B cell (primary cell): ENCODE measurements at regions not wholly inside any gene's neighbourhood (a gene's known extent, or its start where the extent isn't known, plus 50 kb on each side); places are given as distances from the start of the nearest gene placed in this dataset.

Source experiments
- ATAC-seq: fragments of 200-7000 bp; cut with Tn5 transposase; one replicate; pipeline ENCODE4 v1.10.0; 2021; ENCODE audit warnings: low read depth, mild to moderate bottlenecking, moderate number of reproducible peaks, moderate library complexity
- CTCF ChIA-PET: fragments of 350-600 bp; sonication (Branson Sonifier 250); formaldehyde crosslinking; loops from one replicate; lab custom pipeline; 2021; ENCODE audit warnings: antibody characterized with exemption, inconsistent platforms; lab: Charles Lee
- POLR2A ChIA-PET: fragments of 350-600 bp; sonication (Branson Sonifier 250); formaldehyde crosslinking; loops from one replicate; lab custom pipeline; 2021; ENCODE audit warnings: antibody characterized with exemption; lab: Charles Lee
- DNase-seq: peaks from one replicate; pipeline ENCODE4 v3.0.0; 2013
- H2AFZ ChIP-seq: 2 replicates; pipeline ENCODE4 v1.6.1; 2012; ENCODE audit warnings: mild to moderate bottlenecking, low read depth, low read length; ENCODE audit not compliant: insufficient read depth, poor library complexity, severe bottlenecking
- H3K27ac ChIP-seq, 2 donors: 1 replicate in 1 of 2; 2 replicates in 1 of 2; pipeline ENCODE4 v1.5.1; 2012 to 2013; ENCODE audit warnings: low read length in 2 of 2, mild to moderate bottlenecking in 2 of 2, moderate library complexity in 1 of 2
- H3K27me3 ChIP-seq, 4 experiments: fragments of 200-600 bp in 1 of 4; sonication (generic) in 1 of 4; replicated peaks in 1 of 4; 1 replicate in 2 of 4; 2 replicates in 2 of 4; pipeline versions ENCODE4 v1.6.1 to v1.7.0; 2013 to 2016; ENCODE audit warnings: low read length in 3 of 4, mild to moderate bottlenecking in 2 of 4, mixed read lengths in 1 of 4, moderate library complexity in 1 of 4; ENCODE audit not compliant: insufficient read depth in 4 of 4, control insufficient read depth in 3 of 4; ENCODE audit errors: control extremely low read depth in 1 of 4
- H3K36me3 ChIP-seq, 2 experiments: replicated peaks in 1 of 2; 1 replicate in 1 of 2; 2 replicates in 1 of 2; pipeline versions ENCODE4 v1.6.1 to v1.7.1; 2013; ENCODE audit warnings: low read length in 1 of 2; ENCODE audit not compliant: insufficient read depth in 2 of 2, control insufficient read depth in 1 of 2; ENCODE audit errors: control extremely low read depth in 1 of 2, extremely low read depth in 1 of 2
- H3K4me1 ChIP-seq, 2 donors: fragments of 200-600 bp in 1 of 2; sonication (generic) in 1 of 2; 1 replicate in 1 of 2; 2 replicates in 1 of 2; pipeline versions ENCODE4 v1.5.1 to v1.6.1; 2013 to 2017; ENCODE audit warnings: low read length in 2 of 2; ENCODE audit not compliant: control insufficient read depth in 2 of 2, insufficient read depth in 2 of 2
- H3K4me2 ChIP-seq: replicated peaks from 2 replicates; pipeline ENCODE3; 2012; ENCODE audit warnings: mild to moderate bottlenecking, low read depth, low read length; ENCODE audit not compliant: poor library complexity, severe bottlenecking
- H3K4me3 ChIP-seq, 5 experiments: fragments of 200-600 bp in 1 of 5; sonication (generic) in 1 of 5; 1 replicate in 3 of 5; 2 replicates in 2 of 5; pipeline versions ENCODE4 v1.5.1 to v1.7.0; 2011 to 2016; ENCODE audit warnings: low read length in 4 of 5, mild to moderate bottlenecking in 4 of 5, low read depth in 2 of 5, control low read depth in 1 of 5, moderate library complexity in 1 of 5; ENCODE audit not compliant: insufficient read depth in 1 of 5; ENCODE audit errors: control extremely low read depth in 1 of 5, extremely low read depth in 1 of 5
- H3K79me2 ChIP-seq: fragments of 200-600 bp; sonication (generic); one replicate; pipeline ENCODE4 v1.6.0; 2016; ENCODE audit warnings: low read length; ENCODE audit not compliant: control insufficient read depth, insufficient read depth
- H3K9ac ChIP-seq: fragments of 200-600 bp; sonication (generic); 2 replicates; pipeline ENCODE4 v1.6.1; 2017; ENCODE audit warnings: mild to moderate bottlenecking, low read length, moderate library complexity
- H3K9me3 ChIP-seq, 3 donors: one replicate each; pipeline versions ENCODE4 v1.6.1 to v1.7.1; 2013; ENCODE audit warnings: low read length in 2 of 3; ENCODE audit not compliant: control insufficient read depth in 2 of 3, insufficient read depth in 1 of 3; ENCODE audit errors: control extremely low read depth in 1 of 3
- H4K20me1 ChIP-seq: 2 replicates; pipeline ENCODE4 v1.6.0; 2012; ENCODE audit warnings: mild to moderate bottlenecking, low read length; ENCODE audit not compliant: insufficient read depth, control insufficient read depth, poor library complexity, severe bottlenecking
- H3K27ac Mint-ChIP-seq: one replicate; pipeline ENCODE4 v1.8.0; 2021; ENCODE audit warnings: mixed read lengths
- H3K27me3 Mint-ChIP-seq: one replicate; pipeline ENCODE4 v1.8.0; 2021; ENCODE audit warnings: mixed read lengths
- H3K4me1 Mint-ChIP-seq: one replicate; pipeline ENCODE4 v1.8.0; 2021; ENCODE audit warnings: mixed read lengths
- H3K4me3 Mint-ChIP-seq: one replicate; pipeline ENCODE4 v1.8.0; 2021; ENCODE audit warnings: mixed read lengths
- H3K9me3 Mint-ChIP-seq: one replicate; pipeline ENCODE4 v1.8.0; 2022; ENCODE audit warnings: mixed read lengths; ENCODE audit not compliant: insufficient read depth
- EZH2 ChIP-seq: IDR thresholded peaks from 2 replicates; pipeline ENCODE4 v1.6.1; 2012; ENCODE audit warnings: borderline replicate concordance, low read depth, mild to moderate bottlenecking, moderate library complexity, low read length; ENCODE audit not compliant: insufficient read depth, poor library complexity, severe bottlenecking
- WGBS: methylation state at CpG from one replicate; pipeline ENCODE4 v1.1.5; 2013; ENCODE audit warnings: missing lambda C conversion rate; ENCODE audit not compliant: insufficient coverage; 5-methylcytosine and 5-hydroxymethylcytosine counted together
- intact Hi-C: fragments of 100-400 bp; cut with micrococcal nuclease; formaldehyde crosslinking; loops from one replicate; pipeline ENCODE4 v1.10.0; 2022
- TF ChIP-seq, protein P1 (sequence below): fragments of 200-600 bp; IDR thresholded peaks from one replicate; pipeline ENCODE4 v1.8.0; 2022; ENCODE audit warnings: antibody characterized with exemption, mild to moderate bottlenecking

DNA sequence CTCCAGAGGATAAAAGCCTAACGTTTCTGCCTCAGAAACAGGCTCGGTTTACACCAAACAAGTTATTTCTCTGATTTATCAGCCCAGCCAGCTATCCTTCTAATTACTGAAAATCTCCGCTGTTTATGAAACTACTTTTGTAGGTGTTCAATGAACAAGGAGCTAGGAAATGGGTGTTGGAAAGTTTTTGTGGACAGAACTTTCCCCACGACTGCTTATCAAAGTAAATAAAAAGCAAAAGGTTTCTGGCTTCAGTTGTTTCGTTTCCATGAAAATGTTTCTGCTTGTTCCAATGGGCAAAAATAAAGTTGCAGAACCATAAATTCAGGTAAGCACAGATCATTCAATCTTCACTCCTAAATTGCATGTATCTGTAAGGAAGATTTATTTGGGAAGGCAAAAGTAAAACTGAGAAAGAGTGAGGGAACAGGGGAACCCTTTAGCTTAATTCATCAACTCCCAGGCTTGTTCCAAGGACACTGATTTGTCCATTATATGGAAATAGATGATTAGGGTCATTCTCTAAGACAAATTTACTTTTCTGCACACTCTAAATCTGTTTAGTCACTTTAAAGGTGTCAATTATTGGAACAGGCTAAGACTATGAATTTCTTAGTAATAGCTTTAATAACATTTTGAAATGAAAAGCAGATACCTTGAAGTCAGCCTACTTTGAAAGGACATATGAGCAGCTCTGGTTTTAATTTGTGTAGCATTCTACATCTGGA is 175.9 kb upstream of the CDKN3 start:
- no peaks in the 10 kb centered on the region for H3K79me2 ChIP-seq
- no peak for TF ChIP-seq EZH2
- TF ChIP-seq, protein P1, sequence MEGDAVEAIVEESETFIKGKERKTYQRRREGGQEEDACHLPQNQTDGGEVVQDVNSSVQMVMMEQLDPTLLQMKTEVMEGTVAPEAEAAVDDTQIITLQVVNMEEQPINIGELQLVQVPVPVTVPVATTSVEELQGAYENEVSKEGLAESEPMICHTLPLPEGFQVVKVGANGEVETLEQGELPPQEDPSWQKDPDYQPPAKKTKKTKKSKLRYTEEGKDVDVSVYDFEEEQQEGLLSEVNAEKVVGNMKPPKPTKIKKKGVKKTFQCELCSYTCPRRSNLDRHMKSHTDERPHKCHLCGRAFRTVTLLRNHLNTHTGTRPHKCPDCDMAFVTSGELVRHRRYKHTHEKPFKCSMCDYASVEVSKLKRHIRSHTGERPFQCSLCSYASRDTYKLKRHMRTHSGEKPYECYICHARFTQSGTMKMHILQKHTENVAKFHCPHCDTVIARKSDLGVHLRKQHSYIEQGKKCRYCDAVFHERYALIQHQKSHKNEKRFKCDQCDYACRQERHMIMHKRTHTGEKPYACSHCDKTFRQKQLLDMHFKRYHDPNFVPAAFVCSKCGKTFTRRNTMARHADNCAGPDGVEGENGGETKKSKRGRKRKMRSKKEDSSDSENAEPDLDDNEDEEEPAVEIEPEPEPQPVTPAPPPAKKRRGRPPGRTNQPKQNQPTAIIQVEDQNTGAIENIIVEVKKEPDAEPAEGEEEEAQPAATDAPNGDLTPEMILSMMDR: no peak
- H3K27me3 Mint-ChIP-seq: peaks cover 79% of the 10 kb centered on the region
- ChIA-PET CTCF (no interaction called here), POLR2A (no interaction called here)
- H3K36me3 ChIP-seq: no peaks in the 10 kb centered on the region
- no peaks in the 10 kb centered on the region for H3K9me3 Mint-ChIP-seq
- peaks cover 14 to 19% of the 10 kb centered on the region in 2 donors for H3K4me1 ChIP-seq
- peaks cover 10% of the 10 kb centered on the region for H3K4me1 Mint-ChIP-seq
- peak overlapping the region; percentile 64 for H3K4me3 Mint-ChIP-seq
- H3K27me3 ChIP-seq: peaks cover 0 to 24% (median 16%) of the 10 kb centered on the region in 4 experiments
- 0% methylated on average over 2 of the region's 5 CpGs for WGBS
- H3K27ac ChIP-seq: no peak overlapping the region
- no peaks in the 10 kb centered on the region for H4K20me1 ChIP-seq
- H3K4me3 ChIP-seq: no peak overlapping the region
- H2AFZ ChIP-seq: peak overlapping the region; percentile 46
- intact Hi-C loops: no loop called here
- H3K27ac Mint-ChIP-seq: no peak overlapping the region
- H3K9me3 ChIP-seq: no peaks in the 10 kb centered on the region
- H3K9ac ChIP-seq: no peak overlapping the region
- ATAC-seq (no peak), DNase-seq (no peak)
- H3K4me2 ChIP-seq: peak overlapping the region; percentile 61

- no peak overlapping the region for H3K27ac ChIP-seq
- H3K9ac ChIP-seq: no peak overlapping the region
- Mint-ChIP-seq H3K27ac (no peak overlapping the region), H3K4me3 (no peak overlapping the region), H3K9me3 (no peaks in the 10 kb centered on the region), H3K27me3 (peaks cover 77% of the 10 kb centered on the region), H3K4me1 (peaks cover 10% of the 10 kb centered on the region)
- no peaks in the 10 kb centered on the region for H3K9me3 ChIP-seq
- no peaks in the 10 kb centered on the region for H3K36me3 ChIP-seq
- ATAC-seq: no peak
- H3K27me3 ChIP-seq: peaks cover 0 to 24% (median 16%) of the 10 kb centered on the region in 4 experiments
- H3K79me2 ChIP-seq: no peaks in the 10 kb centered on the region
- no peak overlapping the region for H3K4me2 ChIP-seq
- intact Hi-C loops: no loop called here
- no peaks in the 10 kb centered on the region for H4K20me1 ChIP-seq
- no peak overlapping the region for H2AFZ ChIP-seq
- TF ChIP-seq, protein P1: no peak
- no peak for TF ChIP-seq EZH2
- H3K4me3 ChIP-seq: no peak overlapping the region
- ChIA-PET POLR2A (no interaction called here), CTCF (no interaction called here)
- WGBS: no CpG with 5 or more reads among the region's 3 CpGs
- H3K4me1 ChIP-seq: peaks cover 14 to 19% of the 10 kb centered on the region in 2 donors
- DNase-seq: no peak
These were observed 175.4 kb upstream of the CDKN3 start for GRCh38 chr14:54221432-54221803.
